ENCODE measurements at regions not wholly inside any gene's neighbourhood (a gene's known extent, or its start where the extent isn't known, plus 50 kb on each side); places are given as distances from the start of the nearest gene placed in this dataset.
"Not testable (repeated sequence)": the region's sequence is repeated elsewhere in the genome, so short reads cannot be mapped to it uniquely, and the experiment has no call there.

GRCh38 chr1:222416001-222416791 lies 131.7 kb downstream of the HHIPL2 start:
- no peak for DNase-seq (ENCODE audit: low read depth, low spot score)

- no peak for DNase-seq (ENCODE audit: low read depth, low spot score)
Observed at GRCh38 chr1:222415441-222415840, 132.5 kb downstream of the HHIPL2 start.

GRCh38 chr1:222413991-222414549 lies 133.8 kb downstream of the HHIPL2 start:
- DNase-seq (ENCODE audit: low read depth, low spot score), result no peak

GRCh38 chr1:222413436-222413835 lies 134.5 kb downstream of the HHIPL2 start:
- no peak for DNase-seq (ENCODE audit: low read depth, low spot score)

GRCh38 chr1:222404710-222405109 lies 143.2 kb downstream of the HHIPL2 start:
- no peak for DNase-seq (ENCODE audit: low read depth, low spot score)

GRCh38 chr1:222399197-222399596 lies 148.7 kb downstream of the HHIPL2 start:
- DNase-seq (ENCODE audit: low read depth, low spot score), result no peak

- no peak for DNase-seq (ENCODE audit: low read depth, low spot score)
Observed at GRCh38 chr1:222394224-222394623, 153.7 kb downstream of the HHIPL2 start.

- no peak for DNase-seq (ENCODE audit: low read depth, low spot score)
Observed at GRCh38 chr1:222392556-222392955, 155.3 kb downstream of the HHIPL2 start.

GRCh38 chr1:222390181-222390580 lies 157.7 kb downstream of the HHIPL2 start:
- no peak for DNase-seq (ENCODE audit: low read depth, low spot score)

- DNase-seq (ENCODE audit: low read depth, low spot score), result no peak
Observed at GRCh38 chr1:222387007-222387814, 160.7 kb downstream of the HHIPL2 start.

GRCh38 chr1:222385955-222386354 lies 161.9 kb downstream of the HHIPL2 start:
- no peak for DNase-seq (ENCODE audit: low read depth, low spot score)

- DNase-seq (ENCODE audit: low read depth, low spot score), result no peak
Observed at GRCh38 chr1:222385262-222385661, 162.6 kb downstream of the HHIPL2 start.

GRCh38 chr1:222384531-222384930 lies 163.4 kb downstream of the HHIPL2 start:
- no peak for DNase-seq (ENCODE audit: low read depth, low spot score)

GRCh38 chr1:222382171-222382570 lies 165.7 kb downstream of the HHIPL2 start:
- no peak for DNase-seq (ENCODE audit: low read depth, low spot score)

GRCh38 chr1:222377428-222378088 lies 170.3 kb downstream of the HHIPL2 start:
- no peak for DNase-seq (ENCODE audit: low read depth, low spot score)

GRCh38 chr1:222376791-222377190 lies 171.1 kb downstream of the HHIPL2 start:
- DNase-seq (ENCODE audit: low read depth, low spot score), result not testable (repeated sequence)

- DNase-seq (ENCODE audit: low read depth, low spot score), result no peak
Observed at GRCh38 chr1:222375701-222376100, 172.2 kb downstream of the HHIPL2 start.

GRCh38 chr1:222373831-222374602 lies 173.9 kb downstream of the HHIPL2 start:
- no peak for DNase-seq (ENCODE audit: low read depth, low spot score)

- no peak for DNase-seq (ENCODE audit: low read depth, low spot score)
Observed at GRCh38 chr1:222373216-222373615, 174.7 kb downstream of the HHIPL2 start.

- no peak for DNase-seq (ENCODE audit: low read depth, low spot score)
Observed at GRCh38 chr1:222372221-222372620, 175.7 kb downstream of the HHIPL2 start.
